ENCODE measurements at regions not wholly inside any gene's neighbourhood (a gene's known extent, or its start where the extent isn't known, plus 50 kb on each side); places are given as distances from the start of the nearest gene placed in this dataset.

GRCh38 chr7:33711231-33712019 lies 193.9 kb upstream of the BMPER start:
- Mint-ChIP-seq H3K27ac (ENCODE audit: unreplicated experiment) (no peak overlapping the region), H3K27me3 (ENCODE audit: unreplicated experiment) (peaks cover 26% of the 10 kb centered on the region), H3K36me3 (ENCODE audit: insufficient read depth, unreplicated experiment) (no peaks in the 10 kb centered on the region), H3K4me1 (ENCODE audit: low read depth, unreplicated experiment) (no peaks in the 10 kb centered on the region), H3K4me3 (ENCODE audit: low read depth, unreplicated experiment) (no peak overlapping the region), H3K9me3 (ENCODE audit: low read depth, unreplicated experiment) (no peaks in the 10 kb centered on the region)
- CTCF ChIA-PET: no interaction called here
- BruUV-seq (replicated peaks): no TSS peak
- no peak for TF ChIP-seq CTCF (IDR thresholded peaks at IDR 0.05; ENCODE audit: unreplicated experiment)
- DNase-seq: no peak
- intact Hi-C loops (cut with micrococcal nuclease; ENCODE audit: unreplicated experiment): no loop called here

GRCh38 chr7:33712020-33712414 lies 193.3 kb upstream of the BMPER start:
- intact Hi-C loops (cut with micrococcal nuclease; ENCODE audit: unreplicated experiment): no loop called here
- no peak for DNase-seq
- no TSS peak for BruUV-seq (replicated peaks)
- Mint-ChIP-seq H3K27me3 (ENCODE audit: unreplicated experiment) (peaks cover 32% of the 10 kb centered on the region), H3K27ac (ENCODE audit: unreplicated experiment) (no peak overlapping the region), H3K4me1 (ENCODE audit: low read depth, unreplicated experiment) (no peaks in the 10 kb centered on the region), H3K4me3 (ENCODE audit: low read depth, unreplicated experiment) (no peak overlapping the region), H3K36me3 (ENCODE audit: insufficient read depth, unreplicated experiment) (no peaks in the 10 kb centered on the region), H3K9me3 (ENCODE audit: low read depth, unreplicated experiment) (no peaks in the 10 kb centered on the region)
- TF ChIP-seq CTCF (IDR thresholded peaks at IDR 0.05; ENCODE audit: unreplicated experiment): no peak
- CTCF ChIA-PET: no interaction called here

- DNase-seq: no peak
- H3K36me3 Mint-ChIP-seq (ENCODE audit: insufficient read depth, unreplicated experiment): no peaks in the 10 kb centered on the region
- H3K4me1 Mint-ChIP-seq (ENCODE audit: low read depth, unreplicated experiment): no peaks in the 10 kb centered on the region
- CTCF ChIA-PET: interaction anchor here (0.7 to 0.8 kb wide), 2 partner anchors 29 to 380 kb away, joined by 3 to 4 read pairs; no protein-coding TSS in a partner anchor
- H3K4me3 Mint-ChIP-seq (ENCODE audit: low read depth, unreplicated experiment): no peak overlapping the region
- no peak overlapping the region for H3K27ac Mint-ChIP-seq (ENCODE audit: unreplicated experiment)
- H3K9me3 Mint-ChIP-seq (ENCODE audit: low read depth, unreplicated experiment): no peaks in the 10 kb centered on the region
- no TSS peak for BruUV-seq (replicated peaks)
- no peak for TF ChIP-seq CTCF (IDR thresholded peaks at IDR 0.05; ENCODE audit: unreplicated experiment)
- peaks cover 36% of the 10 kb centered on the region for H3K27me3 Mint-ChIP-seq (ENCODE audit: unreplicated experiment)
- intact Hi-C loops (cut with micrococcal nuclease; ENCODE audit: unreplicated experiment): no loop called here
These were observed 191.1 kb upstream of the BMPER start for GRCh38 chr7:33714208-33714607.

- Mint-ChIP-seq H3K4me1 (ENCODE audit: low read depth, unreplicated experiment) (peaks cover under 1% of the 10 kb centered on the region), H3K36me3 (ENCODE audit: insufficient read depth, unreplicated experiment) (no peaks in the 10 kb centered on the region), H3K27ac (ENCODE audit: unreplicated experiment) (no peak overlapping the region), H3K4me3 (ENCODE audit: low read depth, unreplicated experiment) (no peak overlapping the region), H3K9me3 (ENCODE audit: low read depth, unreplicated experiment) (no peaks in the 10 kb centered on the region), H3K27me3 (ENCODE audit: unreplicated experiment) (peaks cover 54% of the 10 kb centered on the region)
- peak; percentile 61 for TF ChIP-seq CTCF (IDR thresholded peaks at IDR 0.05; ENCODE audit: unreplicated experiment)
- no TSS peak for BruUV-seq (replicated peaks)
- intact Hi-C loops (cut with micrococcal nuclease; ENCODE audit: unreplicated experiment): no loop called here
- CTCF ChIA-PET: interaction anchor here (0.6 to 1.3 kb wide), 2 partner anchors 22 to 41 kb away, joined by 3 to 4 read pairs; no protein-coding TSS in a partner anchor
- peak; percentile 51 for DNase-seq
These were observed 188.5 kb upstream of the BMPER start for GRCh38 chr7:33716581-33717477.

All from Calu3 (cell line).